D721Med (cell line): ENCODE measurements at regions not wholly inside any gene's neighbourhood (a gene's known extent, or its start where the extent isn't known, plus 50 kb on each side); places are given as distances from the start of the nearest gene placed in this dataset.
"Not testable (repeated sequence)": the region's sequence is repeated elsewhere in the genome, so short reads cannot be mapped to it uniquely, and the experiment has no call there.

ENCODE experiments used
- DNase-seq: peaks from one replicate; pipeline ENCODE4 v3.0.0; 2011; ENCODE audit warnings: low spot score; ENCODE audit not compliant: insufficient read length
- FAIRE-seq: peaks from 2 replicates; lab custom pipeline; 2011; peaks lifted over from hg19 to GRCh38; lab: Jason Lieb, UNC
- CTCF ChIP-seq: IDR thresholded peaks from 2 replicates; pipeline ENCODE4 v1.5.1; 2012; ENCODE audit warnings: mild to moderate bottlenecking, control low read depth; ENCODE audit not compliant: insufficient read depth; ENCODE audit errors: missing control alignments

DNA sequence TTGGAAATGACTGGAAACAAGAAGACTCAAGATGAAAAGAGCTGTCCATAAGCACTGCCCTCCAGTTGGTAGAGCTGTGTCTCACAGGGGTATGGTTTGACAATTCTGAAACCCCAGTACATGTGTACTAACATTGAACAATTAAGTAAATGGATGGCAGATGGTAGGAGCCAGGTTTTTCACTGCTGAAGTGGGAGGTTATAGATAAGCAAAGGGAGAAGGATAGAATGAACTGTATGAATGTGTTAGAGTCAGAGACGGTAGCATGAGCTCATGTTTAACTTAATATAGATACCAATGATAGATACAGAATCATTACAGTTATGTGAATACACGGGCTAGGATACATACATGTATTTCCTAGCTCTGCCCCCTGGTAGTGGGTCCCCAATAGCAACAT lies 95.0 kb upstream of the SIRPA start:
- FAIRE-seq (no peak), DNase-seq (no peak)
- no peak for TF ChIP-seq CTCF

DNA sequence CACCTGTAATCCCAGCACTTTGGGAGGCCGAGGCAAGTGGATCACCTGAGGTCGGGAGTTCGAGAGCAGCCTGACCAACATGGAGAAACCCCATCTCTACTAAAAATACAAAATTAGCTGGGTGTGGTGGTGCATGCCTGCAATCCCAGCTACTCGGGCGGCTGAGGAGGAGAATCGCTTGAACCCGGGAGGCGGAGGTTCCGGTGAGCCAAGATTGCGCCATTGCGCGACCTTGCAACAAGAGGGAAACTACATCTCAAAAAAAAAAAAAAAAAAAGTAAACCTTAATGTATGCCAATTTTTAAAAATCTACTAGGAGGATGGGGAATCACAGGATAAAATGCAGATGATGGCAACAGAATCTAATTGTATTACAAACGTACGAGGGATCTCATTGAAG lies 95.5 kb upstream of the SIRPA start:
- not testable (repeated sequence) for DNase-seq, FAIRE-seq

DNA sequence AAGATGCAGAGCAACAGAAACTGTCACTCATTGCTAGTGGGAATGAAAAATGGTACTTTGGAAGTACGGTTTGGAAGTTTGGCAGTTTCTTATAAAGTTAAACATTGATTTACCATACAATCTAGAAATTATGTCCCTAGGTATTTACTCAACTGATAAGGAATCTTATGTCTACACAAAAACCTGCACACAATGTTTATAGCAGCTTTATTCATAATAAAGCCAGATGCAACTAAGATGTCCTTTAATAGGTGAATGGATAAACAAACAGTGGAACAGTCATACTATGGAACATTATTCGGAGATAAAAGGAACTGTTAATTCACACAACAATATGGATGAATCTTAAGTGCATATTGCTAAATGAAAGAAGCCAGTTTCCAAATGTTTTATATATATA lies 96.2 kb upstream of the SIRPA start:
- FAIRE-seq, result no peak
- no peak for TF ChIP-seq CTCF
- no peak for DNase-seq

DNA sequence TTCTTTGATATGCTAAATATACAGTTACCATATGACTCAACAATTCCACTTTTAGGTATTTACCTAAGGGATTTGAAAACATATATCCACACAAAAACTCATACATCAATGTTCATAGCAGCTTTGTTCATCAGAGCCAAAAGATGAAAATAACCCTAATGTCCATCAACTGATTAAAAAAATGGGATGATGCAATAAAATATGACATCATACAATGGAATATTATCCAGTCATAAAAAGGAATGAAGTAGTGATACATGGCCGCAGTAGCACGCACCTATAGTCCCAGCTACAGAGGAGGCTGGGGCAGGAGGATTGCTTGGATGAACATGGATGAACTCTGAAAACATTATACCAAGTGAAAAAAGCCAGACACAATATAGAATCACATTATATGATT lies 101.4 kb upstream of the SIRPA start:
- no peak for TF ChIP-seq CTCF
- no peak for DNase-seq
- FAIRE-seq, result no peak

- no peak for FAIRE-seq
- DNase-seq, result no peak
- no peak for TF ChIP-seq CTCF
These were observed 102.9 kb upstream of the SIRPA start for GRCh38 chr20:1792274-1792673.

DNA sequence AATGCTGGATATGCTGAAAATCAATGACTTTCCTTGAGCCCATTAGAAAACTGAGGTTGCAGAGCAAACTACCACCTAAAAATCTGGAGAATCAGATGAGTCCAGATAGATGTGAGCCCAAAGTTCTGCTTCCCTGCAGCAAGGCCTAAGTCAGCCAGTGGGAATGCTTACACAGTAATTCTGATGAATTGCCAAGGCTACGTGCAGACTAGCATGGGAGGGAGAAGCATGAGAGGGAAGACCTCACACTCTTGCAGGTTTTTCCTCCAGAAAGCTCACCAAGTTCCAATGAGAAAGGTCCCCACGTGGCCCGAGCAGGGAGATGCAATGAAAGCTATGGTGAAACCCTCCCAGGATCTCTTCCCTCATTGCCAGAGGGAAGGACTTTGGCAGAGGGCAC lies 104.8 kb upstream of the SIRPA start:
- FAIRE-seq (no peak), DNase-seq (no peak)
- TF ChIP-seq CTCF, result no peak

DNA sequence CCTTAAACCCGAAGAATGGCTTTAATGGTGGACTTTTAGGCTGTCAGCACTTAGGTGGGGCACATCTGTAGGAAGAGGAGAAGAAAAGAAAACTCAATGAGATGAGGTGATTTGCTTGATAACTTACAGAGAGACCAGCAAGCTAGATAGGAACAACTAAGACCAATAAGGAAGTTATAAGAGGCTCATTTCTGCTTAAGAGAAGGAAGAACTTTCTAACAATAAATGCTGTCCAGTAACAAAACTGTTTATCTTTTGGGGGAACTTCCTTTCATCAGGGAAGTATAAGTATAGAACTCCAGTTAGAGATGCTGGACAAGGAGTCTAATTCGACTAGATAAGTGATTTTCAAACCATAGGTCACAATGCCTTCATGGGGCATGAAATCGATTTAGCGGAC lies 107.2 kb upstream of the SIRPA start:
- FAIRE-seq, result no peak
- DNase-seq, result no peak
- no peak for TF ChIP-seq CTCF

DNA sequence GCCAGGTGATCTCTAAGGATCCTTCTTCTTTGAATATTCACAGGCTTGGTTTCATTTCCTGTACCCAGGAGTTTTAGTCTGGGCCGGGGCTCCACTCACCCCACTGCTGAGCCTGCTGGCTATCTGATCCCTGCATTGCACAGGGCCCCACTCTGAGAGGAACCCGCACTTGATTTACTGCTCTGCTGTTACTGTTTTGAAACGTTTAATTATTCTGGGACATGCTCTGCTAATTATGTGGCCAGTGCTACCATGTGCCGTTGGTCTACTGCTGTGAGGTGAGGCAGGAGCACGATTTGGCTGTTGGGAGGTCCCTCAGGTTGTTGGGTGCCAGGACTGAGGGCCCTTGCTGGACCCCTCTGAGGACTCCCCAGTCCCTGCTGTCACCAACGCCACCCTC lies 108.7 kb upstream of the SIRPA start:
- no peak for TF ChIP-seq CTCF
- FAIRE-seq (no peak), DNase-seq (no peak)
